CD4-positive, alpha-beta T cell treated with Interferon alpha-2 for 1 hour (primary cell): ENCODE measurements at regions not wholly inside any gene's neighbourhood (a gene's known extent, or its start where the extent isn't known, plus 50 kb on each side); places are given as distances from the start of the nearest gene placed in this dataset.

Source experiments
- DNase-seq, 2 donors: peaks; one replicate each; pipeline ENCODE4 v3.0.0-alpha.2; 2020 to 2022

DNA sequence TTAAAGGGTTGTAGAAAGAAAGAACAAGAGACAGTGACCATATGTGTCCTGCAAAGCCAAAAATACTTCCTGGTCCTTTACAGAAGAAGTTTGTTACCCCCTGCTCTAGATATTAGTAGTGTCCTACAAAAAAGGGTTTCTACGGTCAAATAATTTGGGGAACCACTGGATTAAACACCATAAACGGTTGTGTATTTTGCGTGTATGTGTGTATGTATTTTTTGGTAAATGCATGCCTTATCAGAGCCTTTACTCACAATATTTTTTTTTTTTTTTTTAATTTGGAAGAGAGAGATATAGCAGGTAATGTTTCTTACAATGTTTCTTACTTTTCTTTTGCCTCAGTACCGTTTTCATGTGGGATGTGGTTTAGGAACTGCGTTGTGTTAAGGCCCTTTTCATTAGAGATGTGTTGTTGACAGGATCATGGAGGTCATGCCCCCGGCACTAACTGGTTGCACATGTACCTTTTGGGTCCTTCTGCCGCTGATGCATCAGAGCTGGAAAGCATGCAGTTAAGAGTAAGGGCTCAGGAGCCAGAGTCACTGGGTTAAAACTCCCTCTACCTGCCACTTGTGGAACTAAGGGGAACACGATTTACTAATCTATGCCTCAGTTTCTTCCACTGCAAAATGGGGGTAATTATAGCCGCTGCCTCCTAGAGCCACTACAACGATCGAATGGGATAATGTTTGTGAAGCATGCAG lies 234.6 kb upstream of the KAZN start:
- DNase-seq, result no peak

DNA sequence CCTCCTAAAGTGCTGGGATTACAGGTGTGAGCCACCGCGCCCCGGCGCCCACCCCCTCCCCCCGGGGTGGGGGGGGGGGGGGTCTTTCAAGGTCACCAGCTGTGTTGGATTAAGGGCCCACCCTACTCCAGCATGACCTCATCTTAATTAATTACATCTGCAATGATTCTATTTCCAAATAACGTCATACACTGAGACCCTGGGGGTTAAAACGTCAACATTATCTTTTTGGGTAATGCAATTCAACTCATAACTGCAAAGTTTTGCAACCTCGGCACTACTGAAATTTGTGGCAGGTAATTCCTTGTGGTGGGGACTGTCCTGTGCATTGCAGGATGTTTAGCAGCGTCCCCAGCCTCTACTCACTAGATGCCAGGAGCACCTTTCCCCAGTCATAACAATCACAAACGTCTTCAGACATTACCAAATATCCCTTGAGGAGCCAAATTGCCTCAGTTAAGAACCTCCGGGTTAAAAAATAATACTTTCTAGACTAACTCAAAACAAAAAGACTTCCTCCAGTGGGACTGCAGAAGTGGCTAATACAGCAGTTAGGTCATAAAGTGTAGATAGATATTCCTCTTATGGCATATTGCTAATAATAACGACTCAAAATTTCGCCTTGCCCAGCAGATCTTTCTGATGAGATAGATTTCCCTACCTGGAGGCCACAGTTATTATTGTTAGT lies 233.0 kb upstream of the KAZN start:
- no peak for DNase-seq

DNA sequence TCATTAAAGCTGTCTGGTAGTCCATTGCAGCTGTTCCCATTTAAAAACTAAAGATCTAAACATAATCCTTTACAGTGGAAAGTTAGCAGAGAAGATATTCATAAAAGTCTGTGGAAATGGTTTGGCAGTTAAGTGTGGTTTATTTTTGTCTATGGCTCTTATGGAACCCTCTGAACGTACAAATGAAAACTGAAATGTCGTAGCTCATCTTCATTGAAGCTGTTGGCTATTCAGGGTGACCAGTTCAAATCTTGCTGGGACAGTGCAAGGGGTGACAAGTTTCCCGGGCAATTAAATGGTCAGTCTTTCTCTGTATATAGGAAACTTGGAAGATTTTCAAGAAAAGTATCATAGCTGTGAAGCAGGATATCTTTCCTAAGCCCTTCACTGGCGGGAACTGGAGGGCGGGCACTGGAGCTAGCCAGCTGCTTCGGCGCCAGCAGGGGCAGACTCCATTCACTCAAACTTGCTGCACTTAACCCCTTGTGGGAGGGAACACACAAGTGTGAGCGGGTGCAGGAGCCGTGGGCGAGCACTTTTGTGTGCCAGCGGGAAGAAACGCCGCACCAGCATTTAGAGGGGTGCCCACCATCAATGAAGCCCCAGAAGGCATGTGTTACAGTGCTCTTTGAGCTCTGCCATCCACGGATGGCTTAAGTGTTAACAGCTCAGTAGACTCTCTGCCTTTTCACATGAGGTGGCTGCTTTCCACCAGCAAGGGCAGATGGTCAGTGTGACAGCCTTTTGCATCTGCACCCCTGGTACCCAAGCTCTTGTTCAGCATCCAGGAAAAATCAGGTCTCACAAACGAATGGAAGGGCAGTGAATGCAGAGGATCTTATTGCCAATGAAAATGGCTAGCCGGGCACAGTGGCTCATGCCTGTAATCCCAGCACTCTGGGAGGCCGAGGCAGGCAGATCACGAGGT lies 232.1 kb upstream of the KAZN start:
- no peak for DNase-seq

DNA sequence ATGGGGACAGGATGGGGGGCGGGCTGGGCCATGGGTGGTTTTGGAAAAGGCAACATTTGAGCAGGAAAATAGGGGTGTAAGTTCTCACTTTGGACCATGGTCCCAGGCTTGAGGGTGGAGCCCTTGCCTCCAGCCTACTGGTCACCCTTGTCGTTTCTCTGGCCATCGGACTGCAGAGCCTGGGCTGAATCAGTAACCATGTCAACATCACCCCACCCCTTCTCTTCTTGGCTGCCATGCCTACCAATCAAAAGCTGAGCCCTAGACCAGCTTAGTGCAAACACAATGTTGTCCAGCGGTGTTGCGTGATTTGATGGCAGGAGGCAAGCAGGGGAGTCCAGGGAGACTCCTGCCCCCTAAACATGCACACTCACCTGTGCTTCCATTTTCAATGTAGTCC lies 231.0 kb upstream of the KAZN start:
- DNase-seq, result no peak

DNA sequence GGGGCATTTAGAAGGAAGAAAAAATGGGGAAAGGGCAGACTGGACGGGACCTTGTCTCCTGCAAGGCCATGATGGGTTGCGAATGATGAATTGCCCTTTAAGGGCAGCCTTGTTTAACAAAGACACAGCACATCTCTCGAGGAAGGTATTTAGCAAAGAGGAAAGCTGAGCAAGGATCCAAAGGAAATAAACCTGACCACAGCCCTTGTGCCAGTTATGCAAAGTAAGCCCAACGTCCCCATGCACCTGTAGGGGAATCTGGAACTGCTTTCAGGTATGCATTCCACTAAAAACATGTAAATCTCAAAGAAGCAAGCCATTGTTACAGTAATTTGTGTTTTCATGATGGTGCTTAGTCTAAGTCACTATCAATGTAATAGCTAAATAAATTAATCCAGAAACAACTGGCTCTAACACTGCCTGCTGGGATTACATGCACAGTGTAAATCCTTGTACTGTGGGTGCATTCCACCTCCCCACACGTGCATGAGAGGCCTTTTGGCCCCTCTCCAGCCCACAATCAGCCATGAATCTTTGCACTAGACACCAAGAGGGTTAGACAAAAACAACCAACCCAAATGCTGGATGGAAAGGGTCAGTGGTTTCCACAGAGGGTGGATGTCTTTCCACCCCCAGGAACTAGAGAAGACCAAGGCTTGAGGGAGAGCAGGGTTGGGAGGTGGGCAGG lies 228.8 kb upstream of the KAZN start:
- no peak for DNase-seq

DNA sequence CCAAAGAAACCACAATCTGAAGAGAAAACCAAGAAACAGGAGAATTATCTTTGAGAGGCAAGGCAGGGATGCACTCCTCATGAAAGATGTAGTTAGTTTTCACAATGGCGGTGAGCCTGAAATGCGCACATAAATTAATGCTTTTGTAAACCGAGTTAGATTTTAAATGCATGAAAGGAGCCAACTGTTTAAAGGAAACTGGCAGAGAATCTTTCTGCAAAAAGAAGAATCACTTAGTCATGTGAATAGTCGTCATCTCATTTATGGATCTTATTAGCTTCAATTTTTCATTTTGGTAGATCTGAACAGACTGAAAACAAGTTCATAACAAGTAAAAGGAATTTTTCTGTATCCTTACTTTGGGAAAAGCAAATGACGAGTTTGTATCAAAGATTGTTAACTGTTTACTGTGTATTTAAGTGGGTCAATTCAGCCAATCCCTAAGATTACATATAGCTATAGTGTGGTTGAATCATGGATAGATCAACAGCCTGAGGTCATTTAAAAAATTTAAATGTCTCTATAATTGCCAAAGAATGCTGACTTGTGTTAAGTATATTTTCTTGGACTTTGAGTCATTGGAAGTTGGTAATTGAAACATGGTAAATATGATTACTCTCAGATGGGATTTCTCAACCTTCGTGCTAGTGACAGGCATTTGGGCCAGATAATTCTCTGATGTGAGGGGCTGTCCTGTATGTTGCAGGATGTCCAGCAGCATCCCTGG lies 226.6 kb upstream of the KAZN start:
- DNase-seq, result no peak

DNA sequence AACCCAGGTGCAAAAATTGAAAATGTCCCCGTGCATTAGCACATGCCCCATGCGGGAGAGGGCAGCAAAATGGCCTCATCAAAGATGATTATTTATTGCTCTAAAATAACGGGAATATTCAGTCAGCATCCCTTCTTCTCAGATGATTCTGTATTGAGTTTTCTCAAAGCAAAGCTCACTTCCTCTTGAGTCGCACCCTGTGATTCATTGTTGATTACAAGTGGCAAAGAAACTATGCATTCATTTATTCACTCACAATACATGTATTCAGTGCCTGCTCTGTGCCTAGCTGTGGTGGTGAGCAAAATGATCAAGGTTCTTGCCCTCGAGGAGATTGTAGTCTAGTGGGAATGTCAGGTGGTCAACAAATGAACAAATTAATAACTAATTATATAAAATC lies 226.0 kb upstream of the KAZN start:
- no peak for DNase-seq

DNA sequence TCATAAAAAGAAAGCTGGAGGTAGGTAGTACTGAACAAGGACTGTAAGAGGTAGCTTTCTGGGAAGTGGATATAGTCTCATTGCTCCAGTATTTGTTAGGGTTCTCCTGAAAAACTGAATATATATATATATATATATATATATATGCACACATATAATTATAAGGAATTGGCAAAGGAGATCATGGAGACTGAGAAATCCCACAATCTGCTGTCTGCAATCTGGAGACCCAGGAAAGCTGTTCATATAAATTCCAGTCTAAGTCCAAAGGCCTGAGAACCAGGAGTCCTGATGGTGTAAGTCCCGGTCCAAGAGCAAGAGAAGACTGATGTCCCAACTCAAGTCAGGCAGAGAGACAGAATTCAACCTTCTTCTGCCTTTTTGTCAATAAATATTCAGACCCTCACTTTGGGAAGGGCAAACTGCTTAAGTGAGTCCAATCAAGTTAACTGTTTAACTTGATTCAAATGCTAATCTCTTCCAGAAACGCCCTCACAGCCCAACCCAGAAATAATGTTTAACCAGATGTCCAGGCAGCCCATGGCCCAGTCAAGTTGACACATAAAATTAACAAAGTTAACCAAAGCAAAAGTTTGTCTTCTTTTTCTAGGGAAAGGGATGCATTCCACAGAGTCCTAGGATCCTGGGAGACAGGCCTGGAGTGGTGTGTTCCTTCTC lies 225.3 kb upstream of the KAZN start:
- no peak for DNase-seq

DNA sequence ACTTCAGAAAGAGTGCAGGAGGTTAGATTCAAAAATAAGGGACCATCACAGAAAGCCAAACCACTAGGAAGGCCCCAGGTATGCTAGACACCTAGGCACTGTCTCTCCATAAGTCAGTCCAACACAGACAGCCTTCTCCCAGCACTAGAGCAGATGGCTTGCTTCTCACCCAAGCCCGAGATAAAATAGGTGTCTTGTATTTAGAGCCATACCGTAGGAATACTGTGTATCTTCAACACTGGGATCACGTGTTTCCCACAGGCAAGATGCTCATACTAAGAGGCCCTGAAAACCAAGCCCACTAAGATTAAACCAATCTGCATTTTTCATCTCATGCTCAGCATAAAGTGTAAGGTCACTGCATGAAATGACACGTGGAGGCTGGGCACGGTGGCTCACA lies 223.3 kb upstream of the KAZN start:
- no peak for DNase-seq

DNA sequence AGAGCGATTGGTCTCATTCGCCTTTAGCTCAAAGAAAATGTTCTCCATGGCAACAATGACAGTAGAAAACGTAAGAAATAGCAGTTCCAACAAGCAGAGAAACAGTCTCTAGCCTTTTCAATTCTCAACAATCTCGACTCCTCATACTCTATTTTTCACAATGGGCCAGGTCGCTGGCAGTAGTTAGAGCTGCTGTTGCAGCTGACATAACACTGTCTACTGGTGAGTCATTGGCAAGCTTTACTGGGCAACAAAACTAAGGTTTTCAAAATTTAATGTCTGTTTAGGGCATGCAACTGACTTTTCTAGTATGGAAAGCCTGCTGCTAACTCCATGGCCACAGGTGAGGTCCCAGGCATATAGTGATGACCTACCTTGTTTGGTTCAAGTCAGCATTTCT lies 221.1 kb upstream of the KAZN start:
- no peak for DNase-seq

DNA sequence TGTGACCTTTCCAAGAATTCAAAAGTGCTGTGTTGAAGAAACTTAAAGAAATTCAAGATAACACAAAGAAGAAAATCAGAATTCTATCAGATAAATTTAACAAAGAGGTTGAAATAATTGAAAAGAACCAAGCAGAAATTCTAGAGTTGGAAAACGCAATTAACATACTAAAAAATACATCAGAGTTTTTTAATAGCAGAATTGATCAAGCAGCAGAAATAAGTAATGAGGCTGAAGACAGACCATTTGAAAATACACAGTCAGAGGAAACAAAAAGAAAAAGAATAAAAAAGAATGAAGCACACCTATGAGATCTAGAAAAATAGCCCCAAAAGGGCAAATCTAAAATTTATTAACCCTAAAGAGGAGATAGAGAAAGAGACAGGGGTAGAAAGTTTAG lies 218.1 kb upstream of the KAZN start:
- DNase-seq, result no peak

DNA sequence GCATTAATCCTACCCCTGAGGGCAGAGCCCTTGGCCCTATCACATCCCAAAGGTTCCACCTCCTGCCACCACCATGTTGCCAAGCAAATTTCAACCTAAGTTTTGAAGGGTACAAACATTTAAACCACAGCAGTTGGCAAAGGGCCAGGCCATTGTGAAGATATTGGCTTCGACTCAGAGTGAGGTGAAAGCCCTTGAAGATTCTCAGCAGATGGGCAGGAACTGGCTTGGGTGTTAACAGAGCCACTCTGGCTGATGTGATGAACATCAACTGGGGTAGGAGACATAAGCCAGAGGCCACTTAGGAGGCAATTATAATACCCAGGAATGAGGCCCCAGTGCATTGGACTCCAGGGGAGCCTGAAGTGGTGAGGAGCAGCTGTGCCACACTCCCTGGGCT lies 207.7 kb upstream of the KAZN start:
- DNase-seq, result no peak

DNA sequence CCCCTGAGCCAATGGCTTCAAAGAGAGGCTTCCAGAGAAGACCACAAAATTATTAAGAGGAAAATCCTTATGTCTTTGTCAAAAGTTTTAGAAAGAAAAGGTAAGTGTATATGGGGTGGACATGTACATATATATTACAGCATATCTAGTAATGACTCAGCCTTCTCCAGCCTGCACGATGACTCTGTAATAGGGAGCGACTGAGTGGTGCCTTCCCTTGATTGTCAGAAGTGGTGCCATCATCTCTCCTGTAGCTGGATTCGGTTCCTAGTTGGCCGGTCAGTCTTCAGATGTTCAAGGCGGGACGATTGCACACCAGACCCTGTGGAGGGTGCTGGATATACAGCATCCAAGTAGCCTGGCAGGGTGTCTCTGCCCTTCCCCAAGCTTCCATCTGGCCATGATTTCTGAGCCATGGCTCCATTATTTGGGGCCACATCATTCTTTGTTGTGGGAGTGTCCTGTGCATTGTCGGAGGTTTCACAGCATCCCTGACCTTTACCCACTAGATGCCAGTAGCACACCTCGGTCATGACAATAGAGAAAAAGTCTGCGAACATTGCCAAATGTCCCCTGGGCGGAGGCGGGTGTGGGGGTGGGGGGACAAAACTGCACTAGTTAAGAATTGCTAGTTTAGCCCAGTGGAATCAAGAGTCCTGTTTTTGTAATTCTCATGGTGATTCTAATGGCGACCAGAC lies 206.2 kb upstream of the KAZN start:
- DNase-seq, result no peak

DNA sequence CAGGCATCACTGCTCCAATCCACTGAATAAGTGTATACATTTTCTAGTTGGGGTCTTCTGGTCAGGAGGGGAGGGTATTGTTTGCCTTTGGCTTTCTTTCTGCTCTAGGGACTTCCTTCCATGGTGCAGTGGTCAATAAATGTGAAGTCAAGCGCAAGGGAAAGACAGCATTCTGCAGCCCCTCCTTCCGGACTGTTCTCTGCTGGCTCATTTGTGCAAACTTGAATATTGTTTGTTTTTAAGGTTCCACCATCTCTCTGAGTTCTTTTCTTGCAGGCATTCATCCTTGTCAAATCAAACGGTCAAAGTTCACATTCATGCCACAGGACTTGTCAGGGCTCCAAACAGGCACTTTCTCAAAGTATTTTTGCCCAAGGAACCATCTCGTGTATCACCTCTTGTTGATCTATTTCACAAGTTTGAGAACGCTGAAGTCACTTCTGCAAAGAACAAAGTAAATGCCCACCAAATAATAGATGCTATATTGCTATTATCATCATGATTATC lies 205.6 kb upstream of the KAZN start:
- no peak for DNase-seq

DNA sequence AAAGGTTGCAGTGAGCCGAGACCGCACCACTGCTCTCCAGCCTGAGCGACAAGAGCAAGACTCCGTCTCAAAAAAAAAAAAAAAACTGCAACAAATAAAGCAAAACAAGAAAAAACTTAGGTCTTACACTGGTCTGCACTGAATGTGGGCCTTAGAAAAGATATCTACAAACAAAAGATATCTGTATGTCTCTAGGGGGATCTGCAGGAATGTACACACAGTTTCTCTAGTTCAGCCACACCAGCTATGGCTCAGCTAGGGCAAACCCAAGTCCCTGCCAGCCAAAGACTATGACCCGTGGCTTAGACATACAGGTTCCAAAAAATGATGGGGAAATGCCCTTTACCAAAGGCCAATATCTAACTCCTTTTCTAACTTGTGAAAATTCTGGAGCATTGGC lies 202.4 kb upstream of the KAZN start:
- no peak for DNase-seq

DNA sequence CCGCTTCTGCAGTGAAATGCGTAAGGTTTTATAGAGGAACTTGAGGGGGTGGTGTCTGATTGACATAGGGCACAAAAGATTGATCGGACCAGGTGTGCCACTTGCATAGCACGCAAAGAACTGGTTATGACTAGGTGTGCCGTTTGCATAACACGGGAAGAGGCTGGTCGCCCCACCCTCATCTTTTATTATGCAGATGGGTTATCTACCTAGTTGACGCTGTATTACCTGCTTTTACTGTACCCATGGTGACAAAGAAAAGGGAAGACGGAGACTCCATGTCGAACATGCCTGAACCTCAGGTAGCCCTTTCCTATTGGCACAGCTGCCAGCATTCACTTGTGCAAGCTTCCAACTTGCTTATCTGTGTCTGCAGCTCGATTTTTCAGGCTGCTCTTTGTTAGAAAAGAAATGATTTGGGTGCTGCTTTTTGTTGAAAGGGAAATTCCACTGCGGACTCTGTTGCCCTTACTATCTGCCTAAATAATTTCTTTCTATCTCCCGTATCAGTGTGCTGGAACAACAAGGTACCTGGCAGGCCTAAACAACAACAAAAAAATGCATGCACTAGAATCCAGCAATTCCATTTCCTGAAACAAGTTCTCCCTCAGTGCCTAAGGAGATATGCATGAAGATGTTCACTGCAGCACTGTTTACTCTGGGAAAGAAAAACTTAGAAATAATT lies 194.4 kb upstream of the KAZN start:
- no peak for DNase-seq

DNA sequence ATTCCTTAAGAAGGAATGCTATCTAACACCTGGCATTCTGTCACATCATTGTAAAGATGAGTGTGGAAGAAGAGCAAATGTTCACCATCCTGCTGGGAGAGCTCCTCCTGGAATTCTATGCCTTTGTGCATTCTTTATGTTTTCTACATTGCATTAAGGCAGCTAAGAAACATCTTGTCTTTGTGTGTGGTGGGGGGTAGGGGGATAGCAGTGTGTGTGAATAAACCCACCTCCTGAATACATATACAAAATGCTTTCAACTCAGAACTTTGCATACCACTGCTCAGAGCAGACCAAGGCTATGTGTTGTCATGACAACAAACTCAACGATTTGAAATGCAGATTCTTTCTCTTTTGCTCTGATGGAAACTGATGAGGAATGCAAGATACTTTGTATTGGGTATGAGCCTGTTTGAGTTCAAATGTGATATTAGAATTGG lies 193.6 kb upstream of the KAZN start:
- DNase-seq, result no peak

DNA sequence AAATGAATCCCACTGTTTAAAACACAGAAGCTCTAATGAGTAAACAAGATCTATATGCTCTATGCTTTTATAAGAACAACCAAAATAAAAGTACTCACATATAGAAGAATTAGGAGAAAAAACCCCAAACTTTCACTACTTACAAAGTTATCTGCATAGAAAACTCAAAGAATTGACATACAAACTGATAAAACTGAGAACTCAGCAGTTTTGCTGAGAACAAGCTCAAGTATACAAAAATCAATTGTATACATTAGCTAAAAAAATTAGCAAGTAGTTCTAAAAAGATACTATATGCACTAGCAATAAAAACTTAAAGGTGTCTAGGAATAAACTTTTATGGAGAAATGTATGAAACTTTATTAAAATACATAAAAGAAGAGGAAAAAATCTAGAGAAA lies 186.2 kb upstream of the KAZN start:
- DNase-seq, result no peak

DNA sequence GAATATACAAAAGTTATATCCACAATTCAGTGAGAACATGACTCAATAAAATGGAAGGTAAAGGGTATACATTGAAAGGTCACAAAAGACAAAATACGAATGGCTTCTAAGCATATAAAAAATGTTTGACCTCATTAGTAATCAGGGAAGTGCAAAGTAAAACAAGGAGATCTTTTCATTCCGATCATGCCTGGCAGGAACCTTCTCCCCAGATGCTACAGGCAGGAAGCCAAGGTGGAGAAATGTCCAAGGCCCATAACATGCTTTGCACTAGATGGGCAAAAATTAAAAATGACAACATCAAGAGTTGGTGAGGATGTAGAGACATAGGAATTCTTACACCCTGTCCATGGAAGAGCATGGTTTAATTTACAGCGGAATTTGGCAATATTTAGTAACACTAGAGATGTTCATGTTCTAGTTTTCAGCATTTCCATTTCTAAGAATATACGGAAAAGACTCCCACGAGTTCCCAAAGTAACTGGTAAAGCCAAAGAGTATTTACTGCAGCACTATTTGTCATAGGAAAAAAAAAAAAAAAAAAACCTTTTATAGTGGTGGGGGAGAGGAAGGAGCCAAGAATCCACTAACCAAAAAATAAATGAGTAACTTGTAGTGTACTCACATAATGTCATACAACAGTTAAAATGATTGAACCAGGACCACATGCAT lies 184.5 kb upstream of the KAZN start:
- DNase-seq, result no peak

DNA sequence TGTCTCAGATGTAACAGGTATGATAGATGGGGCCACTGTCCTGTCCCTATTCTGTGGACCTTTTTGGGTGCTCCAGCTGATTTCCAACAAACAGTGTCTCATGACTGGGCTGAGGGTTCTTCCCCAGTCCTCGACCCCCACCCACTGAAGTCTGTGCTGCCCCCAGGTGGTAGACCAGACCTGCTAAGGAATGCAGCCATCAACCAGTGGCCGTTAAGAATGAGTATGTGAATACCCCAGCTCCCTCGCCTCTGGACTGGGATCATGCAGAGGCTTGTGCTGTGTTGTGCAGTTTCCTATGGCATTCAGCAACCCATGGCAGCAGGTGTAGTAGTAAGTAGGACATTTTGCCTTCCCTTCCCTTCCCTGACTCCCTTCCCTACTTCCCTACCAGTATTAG lies 183.1 kb upstream of the KAZN start:
- no peak for DNase-seq
